WTC11 (cell line): ENCODE measurements at regions not wholly inside any gene's neighbourhood (a gene's known extent, or its start where the extent isn't known, plus 50 kb on each side); places are given as distances from the start of the nearest gene placed in this dataset.

Source experiments
- AFF4 ChIP-seq: sonication (generic); formaldehyde crosslinking; IDR thresholded peaks from 2 replicates; pipeline ENCODE4 v1.8.1; 2023; ENCODE audit warnings: mild to moderate bottlenecking, missing genetic modification reagents, borderline replicate concordance
- CTCF ChIP-seq: fragments of 200-600 bp; IDR thresholded peaks from 2 replicates; pipeline ENCODE4 v1.8.0; 2022; ENCODE audit warnings: antibody characterized with exemption
- GABPB1 ChIP-seq: sonication (generic); formaldehyde crosslinking; IDR thresholded peaks from 2 replicates; pipeline ENCODE4 v1.8.1; 2023; ENCODE audit warnings: mild to moderate bottlenecking, missing genetic modification reagents
- JUN ChIP-seq: sonication (generic); formaldehyde crosslinking; IDR thresholded peaks from 2 replicates; pipeline ENCODE4 v1.8.0; 2023; ENCODE audit warnings: mild to moderate bottlenecking, missing genetic modification reagents
- KAT7 ChIP-seq: sonication (generic); formaldehyde crosslinking; IDR thresholded peaks from 2 replicates; pipeline ENCODE4 v1.8.1; 2023; ENCODE audit warnings: missing genetic modification reagents, mild to moderate bottlenecking, borderline replicate concordance
- TF ChIP-seq, protein P1 (sequence below): sonication (generic); formaldehyde crosslinking; IDR thresholded peaks from 2 replicates; pipeline ENCODE4 v1.8.1; 2022; ENCODE audit warnings: low read depth, missing genetic modification reagents, borderline replicate concordance

DNA sequence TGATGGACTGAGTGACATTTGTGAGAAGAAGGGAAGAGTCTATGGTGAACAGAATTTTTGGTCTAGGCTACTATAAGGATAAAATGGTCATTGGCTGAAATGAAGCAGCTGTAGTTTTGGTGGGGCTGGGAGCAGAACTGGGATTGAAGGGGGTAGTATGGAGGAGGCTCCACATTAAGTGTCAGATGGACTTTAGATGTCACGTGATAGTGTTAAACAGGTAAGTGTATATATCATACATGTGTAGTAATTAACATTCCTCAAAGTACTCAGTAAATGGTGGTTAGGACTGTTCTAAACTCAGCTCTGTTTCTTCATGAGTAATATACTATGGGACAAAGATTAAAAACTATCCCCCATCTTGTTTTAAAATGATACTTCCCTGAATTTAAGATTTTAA is 947.9 kb downstream of the PDHA2 start:
- TF ChIP-seq CTCF: no peak
- TF ChIP-seq GABPB1 (CRISPR knock-in tag): no peak
- TF ChIP-seq AFF4: no peak
- TF ChIP-seq JUN (CRISPR knock-in tag): no peak
- no peak for TF ChIP-seq KAT7 (CRISPR knock-in tag)
- TF ChIP-seq, protein P1, sequence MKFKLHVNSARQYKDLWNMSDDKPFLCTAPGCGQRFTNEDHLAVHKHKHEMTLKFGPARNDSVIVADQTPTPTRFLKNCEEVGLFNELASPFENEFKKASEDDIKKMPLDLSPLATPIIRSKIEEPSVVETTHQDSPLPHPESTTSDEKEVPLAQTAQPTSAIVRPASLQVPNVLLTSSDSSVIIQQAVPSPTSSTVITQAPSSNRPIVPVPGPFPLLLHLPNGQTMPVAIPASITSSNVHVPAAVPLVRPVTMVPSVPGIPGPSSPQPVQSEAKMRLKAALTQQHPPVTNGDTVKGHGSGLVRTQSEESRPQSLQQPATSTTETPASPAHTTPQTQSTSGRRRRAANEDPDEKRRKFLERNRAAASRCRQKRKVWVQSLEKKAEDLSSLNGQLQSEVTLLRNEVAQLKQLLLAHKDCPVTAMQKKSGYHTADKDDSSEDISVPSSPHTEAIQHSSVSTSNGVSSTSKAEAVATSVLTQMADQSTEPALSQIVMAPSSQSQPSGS (CRISPR knock-in tag): no peak
